ENCODE measurements at regions not wholly inside any gene's neighbourhood (a gene's known extent, or its start where the extent isn't known, plus 50 kb on each side); places are given as distances from the start of the nearest gene placed in this dataset.
"Not testable (repeated sequence)": the region's sequence is repeated elsewhere in the genome, so short reads cannot be mapped to it uniquely, and the experiment has no call there.

DNA sequence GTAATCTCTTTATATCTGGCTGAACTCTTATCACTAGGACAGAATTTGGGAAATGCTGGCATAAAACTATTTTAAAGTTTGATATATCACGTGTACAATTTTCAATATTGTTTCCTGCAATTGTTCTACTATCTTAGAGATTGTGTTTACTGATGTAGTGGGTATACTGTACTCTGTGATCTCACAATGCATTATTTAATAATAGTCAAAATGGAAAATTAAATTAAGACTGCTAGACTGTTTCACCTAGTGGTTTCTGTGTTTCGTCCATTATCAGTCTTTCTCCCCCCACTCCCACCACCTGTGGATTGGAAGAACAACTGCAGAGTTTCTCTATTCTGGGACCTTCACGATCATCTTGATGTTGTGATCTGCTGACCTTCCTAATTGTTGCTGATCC is 449.2 kb upstream of the SLC10A2 start:
- Histone ChIP-seq H3K4me3 (ENCODE audit: low read depth in 1 of 5, low read length in 5 of 5) (no peak overlapping the region), H3K9me3 (ENCODE audit: control insufficient read depth in 5 of 5, low read length in 5 of 5) (no peaks in the 10 kb centered on the region), H3K4me1 (ENCODE audit: control insufficient read depth in 5 of 5, insufficient read depth in 5 of 5, low read length in 5 of 5) (no peaks in the 10 kb centered on the region), H3K27ac (ENCODE audit: low read depth, low read length) (no peak overlapping the region), H3K36me3 (ENCODE audit: control insufficient read depth in 5 of 5, insufficient read depth in 5 of 5, low read length in 5 of 5) (no peaks in the 10 kb centered on the region), H3K27me3 (ENCODE audit: control insufficient read depth in 5 of 5, insufficient read depth in 4 of 5, low read length in 5 of 5) (no peaks in the 10 kb centered on the region), H3K9ac (ENCODE audit: low read length in 5 of 5) (no peak overlapping the region)

DNA sequence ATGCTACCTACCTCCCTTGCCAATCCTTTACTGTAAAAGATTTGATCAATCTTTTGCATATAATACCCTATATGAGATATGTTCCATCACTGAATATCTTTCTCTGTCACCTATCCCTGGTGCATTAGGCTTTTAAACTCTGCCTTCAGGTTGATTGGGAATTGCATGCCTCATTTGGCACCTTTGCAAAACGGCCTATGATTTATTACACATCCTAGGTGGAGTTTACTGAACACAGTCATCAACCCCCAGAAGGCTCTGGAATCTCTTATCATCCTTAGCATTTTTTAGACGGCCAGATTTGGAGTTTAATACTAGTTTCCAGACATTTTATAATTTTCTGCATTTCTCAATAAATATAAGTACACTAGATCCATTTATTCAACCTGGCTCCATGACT is 448.4 kb upstream of the SLC10A2 start:
- no peak overlapping the region for H3K9ac ChIP-seq (ENCODE audit: low read length in 5 of 5)
- no peak overlapping the region for H3K4me3 ChIP-seq (ENCODE audit: low read depth in 1 of 5, low read length in 5 of 5)
- H3K4me1 ChIP-seq (ENCODE audit: control insufficient read depth in 5 of 5, insufficient read depth in 5 of 5, low read length in 5 of 5), result no peaks in the 10 kb centered on the region

GRCh38 chr13:103514188-103514587 is 448.0 kb upstream of the SLC10A2 start:
- H3K4me3 ChIP-seq (ENCODE audit: low read depth in 1 of 5, low read length in 5 of 5), result no peak overlapping the region
- no peaks in the 10 kb centered on the region for H3K9me3 ChIP-seq (ENCODE audit: control insufficient read depth in 5 of 5, low read length in 5 of 5)
- H3K27me3 ChIP-seq (ENCODE audit: control insufficient read depth in 5 of 5, insufficient read depth in 4 of 5, low read length in 5 of 5), result no peaks in the 10 kb centered on the region
- H3K9ac ChIP-seq (ENCODE audit: low read length in 5 of 5), result no peak overlapping the region
- H3K4me1 ChIP-seq (ENCODE audit: control insufficient read depth in 5 of 5, insufficient read depth in 5 of 5, low read length in 5 of 5), result no peaks in the 10 kb centered on the region
- no peaks in the 10 kb centered on the region for H3K36me3 ChIP-seq (ENCODE audit: control insufficient read depth in 5 of 5, insufficient read depth in 5 of 5, low read length in 5 of 5)
- no peak overlapping the region for H3K27ac ChIP-seq (ENCODE audit: low read depth, low read length)

More for the DNA sequence above, 448.4 kb upstream of the SLC10A2 start:
- Histone ChIP-seq H3K27ac (ENCODE audit: low read depth, low read length) (no peak overlapping the region), H3K9me3 (ENCODE audit: control insufficient read depth in 5 of 5, low read length in 5 of 5) (no peaks in the 10 kb centered on the region), H3K27me3 (ENCODE audit: control insufficient read depth in 5 of 5, insufficient read depth in 4 of 5, low read length in 5 of 5) (no peaks in the 10 kb centered on the region), H3K36me3 (ENCODE audit: control insufficient read depth in 5 of 5, insufficient read depth in 5 of 5, low read length in 5 of 5) (no peaks in the 10 kb centered on the region)

DNA sequence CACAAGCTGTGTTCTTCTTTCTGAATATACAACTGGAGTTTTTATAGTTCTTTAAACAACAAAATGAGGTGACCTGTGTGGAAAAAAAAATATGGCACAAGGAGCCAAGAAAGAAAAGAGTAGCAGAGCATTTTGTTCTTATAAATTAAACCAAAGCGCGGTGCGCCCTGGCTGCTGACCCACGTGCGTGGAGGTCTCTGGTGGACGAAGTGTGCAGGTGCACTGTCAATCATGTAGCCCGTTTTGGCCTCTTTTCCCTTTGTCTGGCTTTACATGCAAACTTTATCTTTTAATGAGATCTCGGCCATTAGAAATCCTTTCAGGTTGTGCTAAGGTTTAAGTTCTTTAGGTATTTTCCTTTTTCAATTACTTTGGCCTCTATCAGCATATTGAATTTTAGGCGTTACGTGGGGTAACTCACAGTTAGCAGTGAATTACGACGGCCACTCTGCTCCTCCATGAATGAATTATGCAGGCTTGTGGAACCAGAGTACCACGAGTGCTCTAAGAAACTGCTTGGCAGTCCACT is 443.9 kb upstream of the SLC10A2 start:
- H3K27me3 ChIP-seq (ENCODE audit: control insufficient read depth in 5 of 5, insufficient read depth in 4 of 5, low read length in 5 of 5), result no peaks in the 10 kb centered on the region
- no peaks in the 10 kb centered on the region for H3K36me3 ChIP-seq (ENCODE audit: control insufficient read depth in 5 of 5, insufficient read depth in 5 of 5, low read length in 5 of 5)
- H3K9ac ChIP-seq (ENCODE audit: low read length in 5 of 5), result no peak overlapping the region
- H3K27ac ChIP-seq (ENCODE audit: low read depth, low read length), result no peak overlapping the region
- no peak overlapping the region for H3K4me3 ChIP-seq (ENCODE audit: low read depth in 1 of 5, low read length in 5 of 5)
- no peaks in the 10 kb centered on the region for H3K4me1 ChIP-seq (ENCODE audit: control insufficient read depth in 5 of 5, insufficient read depth in 5 of 5, low read length in 5 of 5)
- no peaks in the 10 kb centered on the region for H3K9me3 ChIP-seq (ENCODE audit: control insufficient read depth in 5 of 5, low read length in 5 of 5)

- Histone ChIP-seq H3K4me1 (ENCODE audit: control insufficient read depth in 5 of 5, insufficient read depth in 5 of 5, low read length in 5 of 5) (no peaks in the 10 kb centered on the region), H3K9me3 (ENCODE audit: control insufficient read depth in 5 of 5, low read length in 5 of 5) (peaks cover 0 to 8% (median 5%) of the 10 kb centered on the region in 5 donors), H3K9ac (ENCODE audit: low read length in 5 of 5) (no peak overlapping the region), H3K4me3 (ENCODE audit: low read depth in 1 of 5, low read length in 5 of 5) (no peak overlapping the region), H3K27ac (ENCODE audit: low read depth, low read length) (no peak overlapping the region), H3K27me3 (ENCODE audit: control insufficient read depth in 5 of 5, insufficient read depth in 4 of 5, low read length in 5 of 5) (no peaks in the 10 kb centered on the region), H3K36me3 (ENCODE audit: control insufficient read depth in 5 of 5, insufficient read depth in 5 of 5, low read length in 5 of 5) (no peaks in the 10 kb centered on the region)
Observed at GRCh38 chr13:103497404-103497803, 431.2 kb upstream of the SLC10A2 start.

- Histone ChIP-seq H3K27me3 (ENCODE audit: control insufficient read depth in 5 of 5, insufficient read depth in 4 of 5, low read length in 5 of 5) (no peaks in the 10 kb centered on the region), H3K4me3 (ENCODE audit: low read depth in 1 of 5, low read length in 5 of 5) (no peak overlapping the region)
Observed at GRCh38 chr13:103487841-103488240, 421.6 kb upstream of the SLC10A2 start.

DNA sequence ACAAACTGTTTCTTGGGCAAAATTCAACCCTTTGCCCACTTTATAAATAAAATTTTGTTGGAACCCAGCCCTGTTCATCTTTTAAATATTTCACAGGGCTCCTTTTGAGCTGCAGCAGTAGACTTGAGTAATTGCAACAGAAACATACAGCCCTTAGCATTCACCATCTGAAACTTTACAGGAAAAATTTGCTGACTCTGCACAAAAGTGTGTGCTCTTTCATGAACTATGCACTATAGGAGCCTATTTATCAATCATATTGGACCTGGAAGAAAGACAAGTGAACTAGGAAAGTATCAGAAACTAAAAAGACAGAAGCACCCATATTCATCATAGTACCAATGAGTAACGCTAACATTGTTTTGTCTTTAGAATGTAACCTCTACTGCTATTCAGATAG is 406.9 kb upstream of the SLC10A2 start:
- H3K9me3 ChIP-seq (ENCODE audit: control insufficient read depth in 5 of 5, low read length in 5 of 5), result no peaks in the 10 kb centered on the region
- no peaks in the 10 kb centered on the region for H3K36me3 ChIP-seq (ENCODE audit: control insufficient read depth in 5 of 5, insufficient read depth in 5 of 5, low read length in 5 of 5)
- H3K27me3 ChIP-seq (ENCODE audit: control insufficient read depth in 5 of 5, insufficient read depth in 4 of 5, low read length in 5 of 5), result no peaks in the 10 kb centered on the region
- no peak overlapping the region for H3K9ac ChIP-seq (ENCODE audit: low read length in 5 of 5)
- H3K4me3 ChIP-seq (ENCODE audit: low read depth in 1 of 5, low read length in 5 of 5), result no peak overlapping the region
- no peak overlapping the region for H3K27ac ChIP-seq (ENCODE audit: low read depth, low read length)
- no peaks in the 10 kb centered on the region for H3K4me1 ChIP-seq (ENCODE audit: control insufficient read depth in 5 of 5, insufficient read depth in 5 of 5, low read length in 5 of 5)

More at GRCh38 chr13:103487841-103488240, 421.6 kb upstream of the SLC10A2 start:
- Histone ChIP-seq H3K9me3 (ENCODE audit: control insufficient read depth in 5 of 5, low read length in 5 of 5) (peaks cover 0 to 1% (median under 1%) of the 10 kb centered on the region in 5 donors), H3K4me1 (ENCODE audit: control insufficient read depth in 5 of 5, insufficient read depth in 5 of 5, low read length in 5 of 5) (no peaks in the 10 kb centered on the region), H3K27ac (ENCODE audit: low read depth, low read length) (no peak overlapping the region), H3K9ac (ENCODE audit: low read length in 5 of 5) (no peak overlapping the region), H3K36me3 (ENCODE audit: control insufficient read depth in 5 of 5, insufficient read depth in 5 of 5, low read length in 5 of 5) (no peaks in the 10 kb centered on the region)

DNA sequence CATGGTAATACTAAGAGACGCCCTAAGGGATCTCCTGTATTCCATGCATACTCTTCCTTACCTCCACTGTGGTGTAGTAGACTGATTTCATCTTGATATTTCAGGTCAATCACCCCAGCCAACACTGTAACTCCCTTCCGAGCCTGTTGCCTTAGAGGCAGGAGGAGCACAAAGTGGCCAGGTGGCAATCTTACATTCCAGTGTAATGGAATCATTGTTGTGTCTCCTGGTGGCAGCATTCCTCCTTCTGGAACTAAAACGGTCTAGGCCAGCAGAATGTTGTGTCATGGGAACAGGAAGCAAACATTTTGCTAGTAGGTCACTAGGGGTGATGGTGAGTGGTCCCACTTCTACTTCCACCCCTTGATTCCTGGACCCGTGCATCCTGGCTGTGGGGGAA is 405.7 kb upstream of the SLC10A2 start:
- Histone ChIP-seq H3K27ac (ENCODE audit: low read depth, low read length) (no peak overlapping the region), H3K36me3 (ENCODE audit: control insufficient read depth in 5 of 5, insufficient read depth in 5 of 5, low read length in 5 of 5) (no peaks in the 10 kb centered on the region), H3K9me3 (ENCODE audit: control insufficient read depth in 5 of 5, low read length in 5 of 5) (no peaks in the 10 kb centered on the region)

GRCh38 chr13:103469771-103470170 is 403.6 kb upstream of the SLC10A2 start:
- no peaks in the 10 kb centered on the region for H3K9me3 ChIP-seq (ENCODE audit: control insufficient read depth in 5 of 5, low read length in 5 of 5)
- no peaks in the 10 kb centered on the region for H3K4me1 ChIP-seq (ENCODE audit: control insufficient read depth in 5 of 5, insufficient read depth in 5 of 5, low read length in 5 of 5)
- no peak overlapping the region for H3K9ac ChIP-seq (ENCODE audit: low read length in 5 of 5)

More for the DNA sequence above, 405.7 kb upstream of the SLC10A2 start:
- no peaks in the 10 kb centered on the region for H3K27me3 ChIP-seq (ENCODE audit: control insufficient read depth in 5 of 5, insufficient read depth in 4 of 5, low read length in 5 of 5)
- no peak overlapping the region for H3K9ac ChIP-seq (ENCODE audit: low read length in 5 of 5)
- no peak overlapping the region for H3K4me3 ChIP-seq (ENCODE audit: low read depth in 1 of 5, low read length in 5 of 5)
- no peaks in the 10 kb centered on the region for H3K4me1 ChIP-seq (ENCODE audit: control insufficient read depth in 5 of 5, insufficient read depth in 5 of 5, low read length in 5 of 5)

DNA sequence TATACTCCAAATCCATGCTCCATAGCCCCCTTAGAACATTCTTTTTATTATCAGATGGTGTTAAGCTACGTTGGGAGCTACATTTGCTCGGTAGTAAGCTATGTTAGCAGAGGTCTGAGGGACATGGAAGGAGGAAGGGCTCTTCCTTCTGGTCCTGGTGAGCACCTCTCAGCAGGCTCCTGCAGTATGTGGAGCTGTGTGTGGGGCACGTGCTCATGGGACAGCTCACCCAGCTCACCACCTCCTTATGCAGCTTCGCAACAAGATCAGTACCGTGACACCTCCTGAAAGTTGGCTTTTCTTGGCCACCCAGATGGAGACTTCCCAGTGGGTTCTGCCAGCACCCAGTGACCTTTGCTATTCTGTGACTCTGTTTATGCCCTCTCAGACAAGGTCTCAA is 400.5 kb upstream of the SLC10A2 start:
- Histone ChIP-seq H3K27ac (ENCODE audit: low read depth, low read length) (no peak overlapping the region), H3K9ac (ENCODE audit: low read length in 5 of 5) (no peak overlapping the region), H3K36me3 (ENCODE audit: control insufficient read depth in 5 of 5, insufficient read depth in 5 of 5, low read length in 5 of 5) (no peaks in the 10 kb centered on the region), H3K4me3 (ENCODE audit: low read depth in 1 of 5, low read length in 5 of 5) (no peak overlapping the region), H3K9me3 (ENCODE audit: control insufficient read depth in 5 of 5, low read length in 5 of 5) (peaks cover 0 to 2% (median 0%) of the 10 kb centered on the region in 5 donors), H3K4me1 (ENCODE audit: control insufficient read depth in 5 of 5, insufficient read depth in 5 of 5, low read length in 5 of 5) (no peaks in the 10 kb centered on the region), H3K27me3 (ENCODE audit: control insufficient read depth in 5 of 5, insufficient read depth in 4 of 5, low read length in 5 of 5) (no peaks in the 10 kb centered on the region)

More at GRCh38 chr13:103469771-103470170, 403.6 kb upstream of the SLC10A2 start:
- Histone ChIP-seq H3K4me3 (ENCODE audit: low read depth in 1 of 5, low read length in 5 of 5) (no peak overlapping the region), H3K27me3 (ENCODE audit: control insufficient read depth in 5 of 5, insufficient read depth in 4 of 5, low read length in 5 of 5) (no peaks in the 10 kb centered on the region), H3K36me3 (ENCODE audit: control insufficient read depth in 5 of 5, insufficient read depth in 5 of 5, low read length in 5 of 5) (no peaks in the 10 kb centered on the region), H3K27ac (ENCODE audit: low read depth, low read length) (no peak overlapping the region)

DNA sequence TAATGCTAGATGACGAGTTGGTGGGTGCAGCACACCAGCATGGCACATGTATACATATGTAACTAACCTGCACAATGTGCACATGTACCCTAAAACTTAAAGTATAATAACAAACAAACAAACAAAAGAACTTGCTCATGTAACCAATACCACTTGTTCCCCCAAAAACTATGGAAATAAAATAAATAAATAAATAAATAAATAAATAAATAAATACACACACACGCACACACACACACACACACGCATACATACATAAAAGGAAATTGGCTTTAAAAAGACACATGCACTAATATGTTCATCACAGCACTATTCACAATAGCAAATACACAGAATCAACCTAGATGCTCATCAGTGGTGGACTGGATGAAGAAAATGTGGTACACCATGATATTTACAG is 394.0 kb upstream of the SLC10A2 start:
- H3K36me3 ChIP-seq (ENCODE audit: control insufficient read depth in 5 of 5, insufficient read depth in 5 of 5, low read length in 5 of 5); H3K4me1 ChIP-seq (ENCODE audit: control insufficient read depth in 5 of 5, insufficient read depth in 5 of 5, low read length in 5 of 5); H3K27me3 ChIP-seq (ENCODE audit: control insufficient read depth in 5 of 5, insufficient read depth in 4 of 5, low read length in 5 of 5); H3K4me3 ChIP-seq (ENCODE audit: low read depth in 1 of 5, low read length in 5 of 5); H3K27ac ChIP-seq (ENCODE audit: low read depth, low read length); H3K9me3 ChIP-seq (ENCODE audit: control insufficient read depth in 5 of 5, low read length in 5 of 5); H3K9ac ChIP-seq (ENCODE audit: low read length in 5 of 5): not testable (repeated sequence)

Data from subcutaneous abdominal adipose tissue (tissue), 5 donors.